ENCODE measurements at regions not wholly inside any gene's neighbourhood (a gene's known extent, or its start where the extent isn't known, plus 50 kb on each side); places are given as distances from the start of the nearest gene placed in this dataset.

DNA sequence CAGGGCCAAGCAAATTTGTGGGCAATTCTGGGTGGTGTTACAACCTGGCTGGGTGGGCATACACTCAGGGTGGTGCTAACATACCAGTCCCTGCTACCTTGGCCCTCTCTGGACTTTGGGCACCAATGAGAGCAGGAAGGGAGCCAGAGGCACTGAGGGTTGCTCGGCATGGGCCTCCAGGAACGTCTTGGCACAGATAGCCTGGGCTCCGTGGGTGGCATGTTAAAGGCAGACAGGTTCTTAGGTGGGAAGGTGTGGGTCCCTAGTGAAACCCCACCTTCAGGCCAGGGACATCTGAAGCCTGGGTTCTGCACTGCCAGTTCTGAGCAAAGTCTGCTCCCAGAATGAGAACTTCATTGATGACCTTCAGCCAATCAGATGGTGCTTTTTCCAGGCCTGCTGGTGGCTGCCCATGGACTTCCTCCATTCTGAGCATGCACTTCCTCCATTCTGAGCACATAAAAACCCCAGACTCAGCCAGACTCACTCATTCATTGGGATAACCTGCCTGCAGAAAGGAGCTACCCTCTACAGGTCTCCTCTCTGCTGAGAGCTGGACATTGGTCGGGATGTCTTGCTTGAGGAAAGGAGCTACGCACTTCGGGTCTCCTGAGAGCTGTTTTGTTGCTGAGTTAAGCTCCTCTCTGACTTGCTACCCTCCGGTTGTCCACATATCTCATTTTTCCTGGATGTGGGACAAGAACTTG lies 2567.1 kb downstream of the PCDH9 start:
- no peak overlapping the region for H2AFZ ChIP-seq (ENCODE audit: control insufficient read depth, low read depth, low read length)
- POLR2A ChIA-PET = interaction anchor here (0.6 kb wide), 1 partner anchor 29 kb away, joined by 3 read pairs; no protein-coding TSS in a partner anchor

More for the DNA sequence above, 2567.1 kb downstream of the PCDH9 start:
- ChIA-PET SMC1A (ENCODE audit: uncharacterized antibody, unreplicated experiment) (no interaction called here), CTCF (interaction anchor here (0.6 kb wide), 1 partner anchor 62 kb away, joined by 3 read pairs; no protein-coding TSS in a partner anchor), RAD21 (ENCODE audit: unreplicated experiment) (no interaction called here)
- intact Hi-C loops (cut with micrococcal nuclease; ENCODE audit: unreplicated experiment) = no loop called here
- ATAC-seq (no peak), DNase-seq (ENCODE audit: low read depth, low spot score) (no peak), FAIRE-seq (no peak)
- H3K79me2 ChIP-seq (ENCODE audit: control insufficient read depth, insufficient read depth, low read length) = no peaks in the 10 kb centered on the region
- no peaks in the 10 kb centered on the region for H3K36me3 ChIP-seq (ENCODE audit: control insufficient read depth in 2 of 2, insufficient read depth in 2 of 2, low read length in 1 of 2)
- no peak overlapping the region for H3K4me3 ChIP-seq
- TF ChIP-seq ZNF622 (IDR thresholded peaks at IDR 0.05) (no peak), NRF1 (conservative IDR thresholded peaks at IDR 0.05; ENCODE audit: low read depth, low read length) (no peak), REST (IDR thresholded peaks at IDR 0.05; ENCODE audit: low read depth, low read length) (no peak), FOXK2 (IDR thresholded peaks at IDR 0.05) (no peak), STAT1 (conservative IDR thresholded peaks at IDR 0.05) (no peak), SP1 (IDR thresholded peaks at IDR 0.05; ENCODE audit: low read depth, low read length) (no peak), POLR2AphosphoS5 (IDR thresholded peaks at IDR 0.05; ENCODE audit: low read length) (no peak), NR2C2 (IDR thresholded peaks at IDR 0.05; ENCODE audit: borderline replicate concordance, control insufficient read depth, insufficient read length, low read depth) (no peak), CHD4 (IDR thresholded peaks at IDR 0.05) (no peak), IRF4 (IDR thresholded peaks at IDR 0.05; ENCODE audit: low read depth, low read length) (no peak), NR2F1 (conservative IDR thresholded peaks at IDR 0.05) (no peak), TARDBP (IDR thresholded peaks at IDR 0.05; ENCODE audit: borderline replicate concordance) (no peak), POLR2AphosphoS2 (IDR thresholded peaks at IDR 0.05; ENCODE audit: low read depth, low read length) (no peak), CHD2 (IDR thresholded peaks at IDR 0.05; ENCODE audit: borderline replicate concordance, low read depth, low read length) (no peak), NFIC (IDR thresholded peaks at IDR 0.05; ENCODE audit: low read depth, low read length) (no peak), ETV6 (conservative IDR thresholded peaks at IDR 0.05 in 1 of 2, IDR thresholded peaks at IDR 0.05 in 1 of 2; ENCODE audit: borderline replicate concordance in 1 of 2, low read depth in 1 of 2) (no peak)
- TF ChIP-seq, protein P1, sequence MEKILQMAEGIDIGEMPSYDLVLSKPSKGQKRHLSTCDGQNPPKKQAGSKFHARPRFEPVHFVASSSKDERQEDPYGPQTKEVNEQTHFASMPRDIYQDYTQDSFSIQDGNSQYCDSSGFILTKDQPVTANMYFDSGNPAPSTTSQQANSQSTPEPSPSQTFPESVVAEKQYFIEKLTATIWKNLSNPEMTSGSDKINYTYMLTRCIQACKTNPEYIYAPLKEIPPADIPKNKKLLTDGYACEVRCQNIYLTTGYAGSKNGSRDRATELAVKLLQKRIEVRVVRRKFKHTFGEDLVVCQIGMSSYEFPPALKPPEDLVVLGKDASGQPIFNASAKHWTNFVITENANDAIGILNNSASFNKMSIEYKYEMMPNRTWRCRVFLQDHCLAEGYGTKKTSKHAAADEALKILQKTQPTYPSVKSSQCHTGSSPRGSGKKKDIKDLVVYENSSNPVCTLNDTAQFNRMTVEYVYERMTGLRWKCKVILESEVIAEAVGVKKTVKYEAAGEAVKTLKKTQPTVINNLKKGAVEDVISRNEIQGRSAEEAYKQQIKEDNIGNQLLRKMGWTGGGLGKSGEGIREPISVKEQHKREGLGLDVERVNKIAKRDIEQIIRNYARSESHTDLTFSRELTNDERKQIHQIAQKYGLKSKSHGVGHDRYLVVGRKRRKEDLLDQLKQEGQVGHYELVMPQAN (conservative IDR thresholded peaks at IDR 0.05) = no peak
- in situ Hi-C loops (cut with MboI) = no loop called here
- no peak overlapping the region for H3K27ac ChIP-seq (ENCODE audit: control insufficient read depth, insufficient read depth)
- BruUV-seq (replicated peaks) = no TSS peak
- no peaks in the 10 kb centered on the region for H4K20me1 ChIP-seq (ENCODE audit: control insufficient read depth, insufficient read depth)
- no peaks in the 10 kb centered on the region for H3K27me3 ChIP-seq (replicated peaks in 1 of 2; ENCODE audit: control insufficient read depth in 2 of 2, insufficient read depth in 2 of 2, low read length in 1 of 2)
- no peaks in the 10 kb centered on the region; the same call in 2 of the 3 replicates for H3K9me3 ChIP-seq (replicated peaks; ENCODE audit: control insufficient read depth, insufficient read depth, low read length)
- no peak overlapping the region for H3K9ac ChIP-seq (ENCODE audit: control insufficient read depth, insufficient read depth, low read length)
- WGBS (ENCODE audit: insufficient coverage, insufficient replicate concordance, low lambda C conversion rate, missing lambda C conversion rate) = 9% methylated on average over 7 of the region's 7 CpGs
- H3K4me2 ChIP-seq (ENCODE audit: control insufficient read depth, insufficient read depth) = no peak overlapping the region
- H3K4me1 ChIP-seq (ENCODE audit: control insufficient read depth, insufficient read depth, low read length) = no peaks in the 10 kb centered on the region
